ENCODE measurements at regions not wholly inside any gene's neighbourhood (a gene's known extent, or its start where the extent isn't known, plus 50 kb on each side); places are given as distances from the start of the nearest gene placed in this dataset.
"Not testable (repeated sequence)": the region's sequence is repeated elsewhere in the genome, so short reads cannot be mapped to it uniquely, and the experiment has no call there.

- ATAC-seq (no peak), DNase-seq (no peak)
- intact Hi-C loops (cut with DNase I, micrococcal nuclease): no loop called here
Observed at GRCh38 chr14:98901511-98902205, 370.3 kb downstream of the BCL11B start.

GRCh38 chr14:98903371-98903770, 368.6 kb downstream of the BCL11B start:
- ATAC-seq (no peak), DNase-seq (no peak)
- intact Hi-C loops (cut with DNase I, micrococcal nuclease): no loop called here

GRCh38 chr14:98904677-98905076, 367.3 kb downstream of the BCL11B start:
- no peak for DNase-seq
- no peak for ATAC-seq
- intact Hi-C loops (cut with DNase I, micrococcal nuclease): no loop called here

- DNase-seq: peak in 1 of 2 donors; percentile 18
- ATAC-seq: peak; percentile 41
- intact Hi-C loops (cut with DNase I, micrococcal nuclease): no loop called here
Observed at GRCh38 chr14:98906123-98906995, 365.6 kb downstream of the BCL11B start.

- no peak for ATAC-seq
- intact Hi-C loops (cut with DNase I, micrococcal nuclease): no loop called here
- DNase-seq: no peak
Observed at GRCh38 chr14:98907271-98907670, 364.7 kb downstream of the BCL11B start.

GRCh38 chr14:98908050-98908449, 363.9 kb downstream of the BCL11B start:
- ATAC-seq (no peak), DNase-seq (no peak)
- intact Hi-C loops (cut with DNase I, micrococcal nuclease): no loop called here

GRCh38 chr14:98909251-98909944, 362.6 kb downstream of the BCL11B start:
- intact Hi-C loops (cut with DNase I, micrococcal nuclease): no loop called here
- DNase-seq (no peak), ATAC-seq (no peak)

- ATAC-seq: no peak
- intact Hi-C loops (cut with DNase I, micrococcal nuclease): no loop called here
- DNase-seq: no peak
Observed at GRCh38 chr14:98910061-98910460, 361.9 kb downstream of the BCL11B start.

GRCh38 chr14:98912655-98913054, 359.3 kb downstream of the BCL11B start:
- ATAC-seq: no peak
- intact Hi-C loops (cut with DNase I, micrococcal nuclease): no loop called here
- no peak for DNase-seq

- no peak for ATAC-seq
- no peak for DNase-seq
- intact Hi-C loops (cut with DNase I, micrococcal nuclease): no loop called here
Observed at GRCh38 chr14:98913967-98914650, 357.9 kb downstream of the BCL11B start.

- no peak for DNase-seq
- intact Hi-C loops (cut with DNase I, micrococcal nuclease): no loop called here
- no peak for ATAC-seq
Observed at GRCh38 chr14:98914942-98915341, 357.1 kb downstream of the BCL11B start.

GRCh38 chr14:98915625-98916024, 356.4 kb downstream of the BCL11B start:
- ATAC-seq (peak; percentile 44), DNase-seq (no peak)
- intact Hi-C loops (cut with DNase I, micrococcal nuclease): no loop called here

GRCh38 chr14:98916036-98916435, 356.0 kb downstream of the BCL11B start:
- intact Hi-C loops (cut with DNase I, micrococcal nuclease): no loop called here
- no peak for ATAC-seq

GRCh38 chr14:98916476-98916875, 355.5 kb downstream of the BCL11B start:
- intact Hi-C loops (cut with DNase I, micrococcal nuclease): no loop called here
- no peak for DNase-seq
- peak; percentile 75 for ATAC-seq

More at GRCh38 chr14:98916036-98916435, 356.0 kb downstream of the BCL11B start:
- no peak for DNase-seq

- ATAC-seq: no peak
- DNase-seq: no peak
- intact Hi-C loops (cut with DNase I, micrococcal nuclease): no loop called here
Observed at GRCh38 chr14:98919434-98919833, 352.6 kb downstream of the BCL11B start.

GRCh38 chr14:98921306-98921705, 350.7 kb downstream of the BCL11B start:
- intact Hi-C loops (cut with DNase I, micrococcal nuclease); ATAC-seq; DNase-seq: not testable (repeated sequence)

GRCh38 chr14:98923596-98923995, 348.4 kb downstream of the BCL11B start:
- ATAC-seq: no peak
- intact Hi-C loops (cut with DNase I, micrococcal nuclease): no loop called here
- no peak for DNase-seq

GRCh38 chr14:98924046-98924445, 348.0 kb downstream of the BCL11B start:
- ATAC-seq: no peak
- intact Hi-C loops (cut with DNase I, micrococcal nuclease): no loop called here
- DNase-seq: no peak

- intact Hi-C loops (cut with DNase I, micrococcal nuclease): no loop called here
- no peak for DNase-seq
- no peak for ATAC-seq
Observed at GRCh38 chr14:98925354-98926040, 346.5 kb downstream of the BCL11B start.
